Keratinocyte (primary cell): ENCODE measurements at regions not wholly inside any gene's neighbourhood (a gene's known extent, or its start where the extent isn't known, plus 50 kb on each side); places are given as distances from the start of the nearest gene placed in this dataset.

Source experiments
- DNase-seq: peaks from one replicate; pipeline ENCODE4 v3.0.0-alpha.2; 2011; ENCODE audit warnings: low read depth, missing footprints, low spot score
- FAIRE-seq: peaks from 2 replicates; lab custom pipeline; 2011; peaks lifted over from hg19 to GRCh38; lab: Jason Lieb, UNC
- H2AFZ ChIP-seq: 2 replicates; pipeline ENCODE4 v1.6.0; 2012; ENCODE audit warnings: low read length, control low read depth, inconsistent platforms; ENCODE audit not compliant: control insufficient read depth
- H3K27ac ChIP-seq: 2 replicates; pipeline ENCODE4 v1.5.1; 2011; ENCODE audit warnings: low read length; ENCODE audit not compliant: control insufficient read depth, insufficient read depth
- H3K27me3 ChIP-seq: 3 replicates; pipeline ENCODE4 v1.6.0; 2011; ENCODE audit warnings: low read length; ENCODE audit not compliant: control insufficient read depth, insufficient read depth; ENCODE audit errors: extremely low read depth
- H3K36me3 ChIP-seq, 2 experiments: 2 replicates in 1 of 2; 3 replicates in 1 of 2; pipeline ENCODE4 v1.5.1; 2011; ENCODE audit warnings: low read length in 2 of 2, mild to moderate bottlenecking in 1 of 2; ENCODE audit not compliant: control insufficient read depth in 2 of 2, insufficient read depth in 2 of 2; ENCODE audit errors: extremely low read depth in 1 of 2
- H3K4me1 ChIP-seq: 3 replicates; pipeline ENCODE4 v1.5.1; 2011; ENCODE audit warnings: low read length; ENCODE audit not compliant: control insufficient read depth, insufficient read depth; ENCODE audit errors: extremely low read depth
- H3K4me2 ChIP-seq: 3 replicates; pipeline ENCODE4 v1.6.0; 2011; ENCODE audit warnings: low read depth, low read length; ENCODE audit not compliant: control insufficient read depth, insufficient read depth; ENCODE audit errors: extremely low read depth
- H3K4me3 ChIP-seq, 3 experiments: fragments of 200-600 bp in 1 of 3; sonication (generic) in 1 of 3; 2 replicates in 2 of 3; 3 replicates in 1 of 3; pipeline ENCODE4 v1.5.1; 2011 to 2016; ENCODE audit warnings: low read length in 3 of 3, mild to moderate bottlenecking in 3 of 3, control low read depth in 2 of 3, inconsistent platforms in 1 of 3, low read depth in 1 of 3, mixed read lengths in 1 of 3, mixed run types in 1 of 3, moderate library complexity in 1 of 3; ENCODE audit not compliant: control insufficient read depth in 2 of 3, insufficient read depth in 2 of 3; ENCODE audit errors: extremely low read depth in 1 of 3
- H3K79me2 ChIP-seq: 2 replicates; pipeline ENCODE4 v1.6.0; 2012; ENCODE audit warnings: low read length; ENCODE audit not compliant: control insufficient read depth, insufficient read depth
- H3K9ac ChIP-seq: 3 replicates; pipeline ENCODE4 v1.6.0; 2011; ENCODE audit warnings: low read length; ENCODE audit not compliant: control insufficient read depth, insufficient read depth; ENCODE audit errors: extremely low read depth
- H3K9me1 ChIP-seq: 3 replicates; pipeline ENCODE4 v1.6.0; 2011; ENCODE audit warnings: low read length; ENCODE audit not compliant: control insufficient read depth, insufficient read depth; ENCODE audit errors: extremely low read depth
- H3K9me3 ChIP-seq: 2 replicates; pipeline ENCODE4 v1.5.1; 2012; ENCODE audit warnings: low read depth, low read length; ENCODE audit not compliant: control insufficient read depth
- H4K20me1 ChIP-seq: 3 replicates; pipeline ENCODE4 v1.6.0; 2011; ENCODE audit warnings: low read length; ENCODE audit not compliant: control insufficient read depth, insufficient read depth; ENCODE audit errors: extremely low read depth
- CTCF ChIP-seq, 3 experiments: IDR thresholded peaks in 1 of 3; conservative IDR thresholded peaks in 1 of 3; optimal IDR thresholded peaks in 1 of 3; 2 replicates in 2 of 3; 3 replicates in 1 of 3; pipeline versions ENCODE3 to v1.5.1; 2011; ENCODE audit warnings: low read length in 3 of 3, mild to moderate bottlenecking in 3 of 3, moderate library complexity in 2 of 3, control low read depth in 1 of 3, inconsistent platforms in 1 of 3; ENCODE audit not compliant: insufficient read depth in 2 of 3; ENCODE audit errors: extremely low read depth in 1 of 3
- EZH2 ChIP-seq: IDR thresholded peaks from one replicate; pipeline ENCODE4 v1.6.1; 2012; ENCODE audit warnings: inconsistent platforms, mild to moderate bottlenecking, low read length, moderate library complexity
- dilution Hi-C: fragments of 300-500 bp; cut with MboI; formaldehyde crosslinking; loops from one replicate; pipeline ENCODE4 v1.7.0; 2020; ENCODE audit warnings: low sequenced_read_pairs; ENCODE audit not compliant: extremely low pct_ligation_motif_present

- dilution Hi-C loops, result no loop called here
- peak overlapping the region; percentile 22 for H2AFZ ChIP-seq
- H4K20me1 ChIP-seq, result no peaks in the 10 kb centered on the region
- peaks cover 15% of the 10 kb centered on the region for H3K4me1 ChIP-seq
- TF ChIP-seq CTCF (optimal IDR thresholded peaks at IDR 0.05 in 1 of 3, IDR thresholded peaks at IDR 0.05 in 1 of 3, conservative IDR thresholded peaks at IDR 0.05 in 1 of 3; ENCODE audit: extremely low read depth in 1 of 3, insufficient read depth in 2 of 3, low read length in 3 of 3), result no peak
- TF ChIP-seq EZH2, result no peak
- H3K9me3 ChIP-seq, result no peaks in the 10 kb centered on the region
- no peaks in the 10 kb centered on the region for H3K79me2 ChIP-seq
- H3K9me1 ChIP-seq, result no peaks in the 10 kb centered on the region
- no peak for FAIRE-seq
- no peaks in the 10 kb centered on the region for H3K36me3 ChIP-seq
- H3K27ac ChIP-seq, result no peak overlapping the region
- DNase-seq, result no peak
- no peaks in the 10 kb centered on the region for H3K27me3 ChIP-seq
- H3K9ac ChIP-seq, result no peak overlapping the region
- H3K4me2 ChIP-seq, result no peak overlapping the region
- no peak overlapping the region for H3K4me3 ChIP-seq
Observed at GRCh38 chr6:134585517-134585873, 267.6 kb upstream of the SGK1 start.

GRCh38 chr6:134584847-134585516, 267.1 kb upstream of the SGK1 start:
- H3K9me1 ChIP-seq, result no peaks in the 10 kb centered on the region
- H3K79me2 ChIP-seq, result no peaks in the 10 kb centered on the region
- H3K9ac ChIP-seq, result no peak overlapping the region
- dilution Hi-C loops, result no loop called here
- no peak overlapping the region for H3K27ac ChIP-seq
- H4K20me1 ChIP-seq, result no peaks in the 10 kb centered on the region
- no peaks in the 10 kb centered on the region for H3K36me3 ChIP-seq
- H2AFZ ChIP-seq, result peak overlapping the region; percentile 8
- no peak for DNase-seq
- peaks cover 9% of the 10 kb centered on the region for H3K4me1 ChIP-seq
- no peaks in the 10 kb centered on the region for H3K9me3 ChIP-seq
- no peak overlapping the region for H3K4me3 ChIP-seq
- no peak for FAIRE-seq
- TF ChIP-seq CTCF (optimal IDR thresholded peaks at IDR 0.05 in 1 of 3, IDR thresholded peaks at IDR 0.05 in 1 of 3, conservative IDR thresholded peaks at IDR 0.05 in 1 of 3; ENCODE audit: extremely low read depth in 1 of 3, insufficient read depth in 2 of 3, low read length in 3 of 3) (no peak), EZH2 (no peak)
- no peaks in the 10 kb centered on the region for H3K27me3 ChIP-seq
- H3K4me2 ChIP-seq, result no peak overlapping the region
